Panc1 (cell line): ENCODE measurements at regions not wholly inside any gene's neighbourhood (a gene's known extent, or its start where the extent isn't known, plus 50 kb on each side); places are given as distances from the start of the nearest gene placed in this dataset.

ENCODE experiments used
- ATAC-seq: fragments of 200-7000 bp; cut with Tn5 transposase; 2 replicates; pipeline ENCODE4 v1.9.1; 2020; ENCODE audit warnings: mild to moderate bottlenecking, moderate library complexity
- BruUV-seq: library from RNA; stranded (reverse); fragments of 400-500 nt; replicated peaks from 2 replicates; lab custom pipeline; 2021; lab: Mats Ljungman, UMichigan
- CTCF ChIA-PET: fragments of 300-600 bp; sonication (Branson Sonifier 250); formaldehyde crosslinking; loops from one replicate; lab custom pipeline; 2022; ENCODE audit warnings: antibody characterized with exemption; lab: Charles Lee
- POLR2A ChIA-PET: fragments of 300-600 bp; sonication (Branson Sonifier 250); formaldehyde crosslinking; loops from one replicate; lab custom pipeline; 2022; ENCODE audit warnings: antibody characterized with exemption; lab: Charles Lee
- DNase-seq: peaks from one replicate; pipeline ENCODE4 v3.0.0-alpha.2; 2010; ENCODE audit warnings: low read depth, low spot score
- H3K27ac ChIP-seq: 2 replicates; pipeline ENCODE4 v1.5.1; 2011; ENCODE audit warnings: mild to moderate bottlenecking, low read length, inconsistent platforms
- H3K27me3 ChIP-seq: fragments of 200-500 bp; sonication (Bioruptor generic); 2 replicates; pipeline ENCODE4 v1.6.0; 2014; ENCODE audit warnings: low read length, inconsistent platforms; ENCODE audit not compliant: control insufficient read depth, insufficient read depth
- H3K36me3 ChIP-seq: fragments of 200-500 bp; sonication (Bioruptor generic); 2 replicates; pipeline ENCODE4 v1.5.1; 2014; ENCODE audit warnings: inconsistent platforms, mild to moderate bottlenecking, low read length, moderate library complexity; ENCODE audit not compliant: control insufficient read depth, insufficient read depth
- H3K4me1 ChIP-seq: 2 replicates; pipeline ENCODE4 v1.5.1; 2011; ENCODE audit warnings: inconsistent platforms, mild to moderate bottlenecking, low read length, moderate library complexity; ENCODE audit not compliant: control insufficient read depth, insufficient read depth
- H3K4me3 ChIP-seq, 2 experiments: 2 replicates each; pipeline ENCODE4 v1.5.1; 2011 to 2012; ENCODE audit warnings: low read depth in 2 of 2, low read length in 2 of 2, mild to moderate bottlenecking in 2 of 2, inconsistent platforms in 1 of 2, moderate library complexity in 1 of 2
- H3K9me3 ChIP-seq: fragments of 200-500 bp; sonication (Bioruptor generic); 2 replicates; pipeline ENCODE4 v1.5.1; 2014; ENCODE audit warnings: low read depth, mild to moderate bottlenecking, inconsistent platforms, low read length, moderate library complexity; ENCODE audit not compliant: control insufficient read depth, insufficient read depth
- CTCF ChIP-seq: fragments of 450-650 bp; IDR thresholded peaks from 2 replicates; pipeline ENCODE4 v1.5.1; 2017; ENCODE audit warnings: mild to moderate bottlenecking
- POLR2AphosphoS5 ChIP-seq: IDR thresholded peaks from 2 replicates; pipeline ENCODE4 v1.6.1; 2012; ENCODE audit warnings: mild to moderate bottlenecking, low read depth, low read length, moderate library complexity
- REST ChIP-seq, 2 experiments: IDR thresholded peaks; 2 replicates each; pipeline ENCODE4 v1.6.1; 2011 to 2012; ENCODE audit warnings: low read depth in 2 of 2, control low read depth in 1 of 2, low read length in 1 of 2, mild to moderate bottlenecking in 1 of 2, moderate library complexity in 1 of 2; ENCODE audit not compliant: insufficient read depth in 1 of 2
- SIN3A ChIP-seq: IDR thresholded peaks from 2 replicates; pipeline ENCODE4 v1.6.1; 2012; ENCODE audit warnings: low read depth, mild to moderate bottlenecking, low read length, moderate library complexity, borderline replicate concordance; ENCODE audit not compliant: insufficient read depth
- TCF7L2 ChIP-seq: IDR thresholded peaks from 2 replicates; pipeline ENCODE4 v1.6.1; 2011; ENCODE audit warnings: mild to moderate bottlenecking, low read depth, low read length, inconsistent platforms
- in situ Hi-C: cut with HindIII; loops from 2 replicates; pipeline ENCODE4 v1.10.0; 2016; ENCODE audit warnings: low sequenced_read_pairs, low pct_unique_long_range_greater_than_20kb
- intact Hi-C: fragments of 100-400 bp; cut with micrococcal nuclease; formaldehyde crosslinking; loops from one replicate; pipeline ENCODE4 v1.10.0; 2022; ENCODE audit not compliant: unreplicated experiment

DNA sequence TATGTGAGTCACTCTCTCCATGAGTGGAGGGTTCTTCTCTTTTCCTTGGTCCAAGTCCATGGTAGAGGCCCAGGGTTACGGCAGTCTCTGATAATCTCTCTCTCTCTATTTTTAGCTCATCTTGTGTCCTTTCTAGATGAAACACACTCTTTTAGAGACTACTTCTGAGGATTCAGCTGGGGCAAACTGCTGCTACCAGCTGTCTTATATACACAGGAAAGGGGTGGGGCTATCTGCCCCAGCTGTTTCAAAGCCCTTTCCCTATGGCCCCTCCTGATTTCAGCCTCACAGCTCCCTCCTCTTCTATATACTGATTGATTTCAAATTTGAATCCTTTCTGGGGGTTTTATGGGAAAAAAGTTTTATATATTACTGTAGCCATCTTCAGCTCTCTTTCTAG is 324.8 kb downstream of the RWDD3 start:
- Histone ChIP-seq H3K27ac (no peak overlapping the region), H3K4me1 (no peaks in the 10 kb centered on the region), H3K4me3 (no peak overlapping the region), H3K36me3 (no peaks in the 10 kb centered on the region), H3K9me3 (no peaks in the 10 kb centered on the region), H3K27me3 (no peaks in the 10 kb centered on the region)
- in situ Hi-C loops (no loop called here), intact Hi-C loops (no loop called here)
- DNase-seq (no peak), ATAC-seq (no peak)
- ChIA-PET POLR2A (no interaction called here), CTCF (no interaction called here)
- TF ChIP-seq REST (IDR thresholded peaks at IDR 0.05; ENCODE audit: insufficient read depth in 1 of 2, low read depth in 2 of 2, low read length in 1 of 2), result no peak
- BruUV-seq, result no TSS peak

GRCh38 chr1:95561346-95561745 is 327.3 kb downstream of the RWDD3 start:
- no TSS peak for BruUV-seq
- DNase-seq, result no peak
- ATAC-seq, result no peak

More at GRCh38 chr1:95561346-95561745, 327.3 kb downstream of the RWDD3 start:
- Histone ChIP-seq H3K4me1 (no peaks in the 10 kb centered on the region), H3K27me3 (no peaks in the 10 kb centered on the region), H3K9me3 (no peaks in the 10 kb centered on the region), H3K36me3 (no peaks in the 10 kb centered on the region), H3K27ac (no peak overlapping the region), H3K4me3 (no peak overlapping the region)
- POLR2A ChIA-PET, result no interaction called here
- intact Hi-C loops (no loop called here), in situ Hi-C loops (no loop called here)
- TF ChIP-seq CTCF (no peak), TCF7L2 (no peak), SIN3A (no peak), REST (IDR thresholded peaks at IDR 0.05; ENCODE audit: insufficient read depth in 1 of 2, low read depth in 2 of 2, low read length in 1 of 2) (no peak), POLR2AphosphoS5 (no peak)
- CTCF ChIA-PET, result no interaction called here
